ENCODE measurements at regions not wholly inside any gene's neighbourhood (a gene's known extent, or its start where the extent isn't known, plus 50 kb on each side); places are given as distances from the start of the nearest gene placed in this dataset.

DNA sequence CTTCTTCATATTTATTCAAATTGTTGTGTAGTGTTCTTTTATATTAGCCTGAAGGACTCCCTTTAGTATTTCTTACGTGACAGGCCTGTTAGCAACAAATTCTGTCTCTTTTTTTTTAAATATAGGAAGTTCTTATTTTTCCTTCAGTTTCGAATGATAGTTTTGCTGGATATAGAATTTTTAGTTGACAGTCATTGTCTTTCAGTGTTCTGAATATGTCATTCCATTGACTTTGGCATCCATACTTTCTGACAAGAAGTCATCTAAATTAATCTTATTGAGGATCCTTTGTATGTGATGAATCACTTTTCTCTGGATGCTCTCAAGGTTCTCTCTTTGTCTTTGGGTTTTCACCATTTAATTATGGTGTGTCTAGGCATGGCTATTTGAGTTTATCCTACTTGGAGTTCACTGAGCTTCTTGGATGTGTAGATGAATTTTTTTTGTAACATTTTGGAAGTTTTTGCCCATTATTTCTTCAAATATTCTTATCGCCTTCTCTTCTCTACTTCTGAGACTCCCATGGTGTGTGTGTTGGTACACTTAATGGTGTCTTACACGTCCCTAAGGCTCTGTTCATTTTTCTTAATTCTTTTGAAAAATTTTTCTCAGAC, 82.5 kb upstream of the GTSF1L start:
- no peak overlapping the region for H3K9ac ChIP-seq (ENCODE audit: low read length in 5 of 5)
- H3K27me3 ChIP-seq (ENCODE audit: control insufficient read depth in 5 of 5, insufficient read depth in 4 of 5, low read length in 5 of 5): no peaks in the 10 kb centered on the region
- H3K9me3 ChIP-seq (ENCODE audit: control insufficient read depth in 5 of 5, low read length in 5 of 5): peaks cover 4 to 30% (median 19%) of the 10 kb centered on the region in 5 donors
- H3K36me3 ChIP-seq (ENCODE audit: control insufficient read depth in 5 of 5, insufficient read depth in 5 of 5, low read length in 5 of 5): no peaks in the 10 kb centered on the region
- H3K4me1 ChIP-seq (ENCODE audit: control insufficient read depth in 5 of 5, insufficient read depth in 5 of 5, low read length in 5 of 5): no peaks in the 10 kb centered on the region
- no peak overlapping the region for H3K4me3 ChIP-seq (ENCODE audit: low read depth in 1 of 5, low read length in 5 of 5)
- no peak overlapping the region for H3K27ac ChIP-seq (ENCODE audit: low read depth, low read length)

DNA sequence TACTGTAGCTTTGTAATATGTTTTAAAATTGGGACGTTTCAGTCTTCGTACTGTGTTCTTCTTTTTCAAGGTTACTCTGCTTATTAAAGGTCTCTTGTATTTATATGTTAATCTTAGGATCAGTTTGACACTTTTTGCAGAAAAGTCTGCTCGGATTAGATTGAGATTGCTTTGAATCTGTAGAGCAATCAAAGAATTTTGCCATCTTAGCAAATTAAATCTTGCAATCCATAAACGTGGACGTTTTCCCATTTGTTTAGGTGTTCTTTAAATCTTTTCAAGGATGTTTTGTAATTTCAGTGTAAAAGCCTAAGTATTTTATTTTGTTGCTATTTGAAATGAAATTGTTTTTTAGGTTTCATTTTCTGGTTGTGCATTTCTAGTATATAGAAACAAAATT, 78.0 kb upstream of the GTSF1L start:
- Histone ChIP-seq H3K27me3 (ENCODE audit: control insufficient read depth in 5 of 5, insufficient read depth in 4 of 5, low read length in 5 of 5) (peaks cover 0 to 7% (median 2%) of the 10 kb centered on the region in 5 donors), H3K4me1 (ENCODE audit: control insufficient read depth in 5 of 5, insufficient read depth in 5 of 5, low read length in 5 of 5) (no peaks in the 10 kb centered on the region), H3K9ac (ENCODE audit: low read length in 5 of 5) (no peak overlapping the region), H3K4me3 (ENCODE audit: low read depth in 1 of 5, low read length in 5 of 5) (no peak overlapping the region), H3K9me3 (ENCODE audit: control insufficient read depth in 5 of 5, low read length in 5 of 5) (peaks cover 6 to 32% (median 25%) of the 10 kb centered on the region in 5 donors), H3K27ac (ENCODE audit: low read depth, low read length) (no peak overlapping the region), H3K36me3 (ENCODE audit: control insufficient read depth in 5 of 5, insufficient read depth in 5 of 5, low read length in 5 of 5) (no peaks in the 10 kb centered on the region)

DNA sequence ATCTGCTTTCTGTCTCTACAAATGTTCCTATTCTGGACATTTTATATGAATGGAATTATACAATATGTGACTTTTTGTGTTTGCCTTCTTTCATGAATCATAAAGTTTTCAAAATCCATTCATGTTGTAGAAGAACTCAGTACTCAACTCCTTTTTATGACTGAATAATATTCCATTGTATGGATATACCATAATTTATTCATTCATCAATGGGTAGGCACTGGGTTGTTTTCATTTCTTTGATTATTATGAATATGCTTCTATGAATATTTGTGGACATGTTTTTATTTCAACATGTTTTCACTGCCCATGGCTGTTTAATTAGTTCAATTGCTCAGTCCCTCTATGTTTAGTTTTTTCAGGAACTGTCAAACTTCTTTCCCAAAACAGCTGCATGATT, 76.5 kb upstream of the GTSF1L start:
- Histone ChIP-seq H3K27ac (ENCODE audit: low read depth, low read length) (no peak overlapping the region), H3K27me3 (ENCODE audit: control insufficient read depth in 5 of 5, insufficient read depth in 4 of 5, low read length in 5 of 5) (peaks cover 0 to 11% (median 2%) of the 10 kb centered on the region in 5 donors), H3K4me1 (ENCODE audit: control insufficient read depth in 5 of 5, insufficient read depth in 5 of 5, low read length in 5 of 5) (no peaks in the 10 kb centered on the region), H3K9me3 (ENCODE audit: control insufficient read depth in 5 of 5, low read length in 5 of 5) (peaks cover 6 to 22% (median 18%) of the 10 kb centered on the region in 5 donors), H3K4me3 (ENCODE audit: low read depth in 1 of 5, low read length in 5 of 5) (no peak overlapping the region), H3K9ac (ENCODE audit: low read length in 5 of 5) (no peak overlapping the region), H3K36me3 (ENCODE audit: control insufficient read depth in 5 of 5, insufficient read depth in 5 of 5, low read length in 5 of 5) (no peaks in the 10 kb centered on the region)

DNA sequence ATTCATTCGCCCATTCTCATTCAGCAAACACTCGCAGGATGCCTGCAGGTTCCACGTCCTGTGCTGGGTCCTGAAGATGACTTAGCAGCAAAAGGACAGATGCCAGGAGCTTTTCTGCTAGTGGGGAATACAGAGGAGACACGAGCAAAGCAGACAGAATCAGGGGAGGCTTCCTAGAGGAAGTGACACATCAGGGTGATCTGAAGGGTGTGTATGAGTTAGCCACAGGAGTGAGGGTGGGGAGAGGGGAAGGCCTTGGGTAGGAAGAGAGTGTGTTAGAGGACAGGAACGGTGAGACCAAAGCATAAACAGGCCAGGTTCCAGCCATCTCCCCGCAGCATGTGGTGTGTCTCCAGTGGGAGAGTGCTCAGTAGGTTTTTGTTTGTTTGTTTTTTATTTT, 73.4 kb upstream of the GTSF1L start:
- Histone ChIP-seq H3K9ac (ENCODE audit: low read length in 5 of 5) (no peak overlapping the region), H3K4me3 (ENCODE audit: low read depth in 1 of 5, low read length in 5 of 5) (no peak overlapping the region), H3K27me3 (ENCODE audit: control insufficient read depth in 5 of 5, insufficient read depth in 4 of 5, low read length in 5 of 5) (peaks cover 0 to 11% (median 2%) of the 10 kb centered on the region in 5 donors), H3K36me3 (ENCODE audit: control insufficient read depth in 5 of 5, insufficient read depth in 5 of 5, low read length in 5 of 5) (no peaks in the 10 kb centered on the region), H3K4me1 (ENCODE audit: control insufficient read depth in 5 of 5, insufficient read depth in 5 of 5, low read length in 5 of 5) (no peaks in the 10 kb centered on the region), H3K9me3 (ENCODE audit: control insufficient read depth in 5 of 5, low read length in 5 of 5) (peaks cover 5 to 26% (median 17%) of the 10 kb centered on the region in 5 donors), H3K27ac (ENCODE audit: low read depth, low read length) (no peak overlapping the region)

DNA sequence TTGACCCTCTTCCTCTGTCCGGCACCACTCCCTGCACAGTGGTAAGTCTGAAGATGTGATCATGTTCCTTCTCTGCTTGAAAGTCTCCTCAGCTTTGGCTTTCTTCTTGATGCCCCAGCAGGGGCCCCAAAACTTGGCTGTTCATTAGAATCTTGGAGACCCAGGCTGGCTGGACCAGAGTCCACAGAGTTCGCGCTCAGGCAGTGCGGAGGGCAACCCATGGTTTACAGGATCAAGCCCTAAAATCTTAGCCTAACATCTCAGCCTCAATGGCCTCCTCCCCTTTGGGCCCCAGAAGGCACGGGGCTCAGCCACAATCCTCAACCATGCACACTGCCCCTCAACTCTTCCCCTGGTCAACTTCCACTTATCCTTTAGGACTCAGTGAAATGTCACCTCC, 72.9 kb upstream of the GTSF1L start:
- H3K9ac ChIP-seq (ENCODE audit: low read length in 5 of 5): no peak overlapping the region
- H3K27me3 ChIP-seq (ENCODE audit: control insufficient read depth in 5 of 5, insufficient read depth in 4 of 5, low read length in 5 of 5): peaks cover 0 to 11% (median 2%) of the 10 kb centered on the region in 5 donors
- no peak overlapping the region for H3K27ac ChIP-seq (ENCODE audit: low read depth, low read length)
- H3K36me3 ChIP-seq (ENCODE audit: control insufficient read depth in 5 of 5, insufficient read depth in 5 of 5, low read length in 5 of 5): no peaks in the 10 kb centered on the region
- H3K4me3 ChIP-seq (ENCODE audit: low read depth in 1 of 5, low read length in 5 of 5): no peak overlapping the region
- no peaks in the 10 kb centered on the region for H3K4me1 ChIP-seq (ENCODE audit: control insufficient read depth in 5 of 5, insufficient read depth in 5 of 5, low read length in 5 of 5)
- peaks cover 4 to 26% (median 17%) of the 10 kb centered on the region in 5 donors for H3K9me3 ChIP-seq (ENCODE audit: control insufficient read depth in 5 of 5, low read length in 5 of 5)

DNA sequence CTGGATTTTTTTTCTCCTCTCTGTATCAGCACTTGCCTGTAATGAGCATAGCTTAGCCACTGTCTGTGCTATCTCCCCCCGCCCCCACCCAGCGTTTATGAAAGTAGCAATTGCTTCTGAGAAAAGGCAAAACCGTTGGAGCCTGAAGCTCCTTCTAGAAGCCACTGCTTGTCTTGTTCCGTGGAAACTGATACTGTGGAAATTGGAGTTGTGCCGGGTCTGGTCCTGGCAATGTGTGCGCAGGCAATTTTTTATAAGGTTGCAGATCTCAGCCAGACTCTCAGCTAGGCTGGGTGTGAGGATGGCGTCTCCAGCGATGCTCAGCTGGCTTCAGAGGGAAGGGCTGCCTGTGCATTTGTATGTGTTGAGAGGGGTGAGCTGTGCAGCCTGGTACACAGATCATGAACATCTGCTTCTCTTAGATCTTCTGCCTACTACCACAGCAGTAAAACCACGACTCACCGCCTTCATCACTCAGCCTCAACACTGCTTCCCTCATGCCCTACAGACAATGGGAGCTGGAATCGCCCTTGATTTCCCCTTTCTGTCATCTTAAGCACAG, 72.4 kb upstream of the GTSF1L start:
- no peak overlapping the region for H3K4me3 ChIP-seq (ENCODE audit: low read depth in 1 of 5, low read length in 5 of 5)
- H3K4me1 ChIP-seq (ENCODE audit: control insufficient read depth in 5 of 5, insufficient read depth in 5 of 5, low read length in 5 of 5): no peaks in the 10 kb centered on the region
- no peak overlapping the region for H3K9ac ChIP-seq (ENCODE audit: low read length in 5 of 5)

DNA sequence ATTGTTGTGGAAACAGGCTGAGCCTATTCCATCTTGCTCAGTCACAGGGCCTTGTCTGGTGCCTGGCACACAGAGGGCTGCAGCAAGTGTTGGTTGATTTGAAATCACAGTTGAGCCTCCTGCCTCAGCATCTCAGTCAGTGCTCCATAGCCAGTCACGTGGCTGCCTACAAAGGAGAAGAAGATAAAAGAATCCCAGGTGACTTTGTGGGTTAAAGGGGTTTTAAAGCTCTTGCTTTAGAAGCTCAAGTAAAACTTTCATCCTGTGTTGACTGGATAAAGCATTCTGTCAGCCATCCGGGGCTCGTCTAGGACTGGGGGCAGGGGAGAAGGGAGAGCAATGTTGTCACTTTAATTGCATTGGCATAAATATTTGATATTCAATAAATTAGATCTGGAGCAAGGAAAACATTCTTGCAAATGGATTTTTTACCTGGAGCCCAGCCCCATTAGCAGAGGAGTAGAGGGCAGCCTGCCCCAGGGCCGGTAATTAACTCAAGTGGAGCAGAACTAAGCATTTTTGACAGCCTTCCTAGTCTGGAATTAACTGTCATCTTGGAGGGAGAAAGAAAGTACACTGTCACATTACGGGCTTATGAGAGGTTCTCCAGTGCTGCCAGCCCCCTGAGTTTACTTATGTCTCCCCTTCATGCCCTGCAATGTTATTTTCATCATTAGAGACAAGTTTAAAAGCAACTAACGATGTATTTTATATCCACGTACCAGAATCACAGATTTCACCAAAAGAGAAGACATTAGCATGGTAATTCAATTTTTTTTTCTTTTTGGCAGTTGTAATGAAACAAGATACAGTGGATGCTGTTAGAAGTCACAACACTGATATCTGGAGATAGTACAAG, 71.7 kb upstream of the GTSF1L start:
- no peak overlapping the region for H3K27ac ChIP-seq (ENCODE audit: low read depth, low read length)
- H3K4me3 ChIP-seq (ENCODE audit: low read depth in 1 of 5, low read length in 5 of 5): no peak overlapping the region
- H3K9ac ChIP-seq (ENCODE audit: low read length in 5 of 5): no peak overlapping the region
- H3K9me3 ChIP-seq (ENCODE audit: control insufficient read depth in 5 of 5, low read length in 5 of 5): peaks cover 4 to 18% (median 9%) of the 10 kb centered on the region in 5 donors
- peaks cover 0 to 11% (median 2%) of the 10 kb centered on the region in 5 donors for H3K27me3 ChIP-seq (ENCODE audit: control insufficient read depth in 5 of 5, insufficient read depth in 4 of 5, low read length in 5 of 5)
- H3K4me1 ChIP-seq (ENCODE audit: control insufficient read depth in 5 of 5, insufficient read depth in 5 of 5, low read length in 5 of 5): no peaks in the 10 kb centered on the region
- H3K36me3 ChIP-seq (ENCODE audit: control insufficient read depth in 5 of 5, insufficient read depth in 5 of 5, low read length in 5 of 5): no peaks in the 10 kb centered on the region

More for the DNA sequence above, 72.4 kb upstream of the GTSF1L start:
- H3K27ac ChIP-seq (ENCODE audit: low read depth, low read length): no peak overlapping the region
- H3K36me3 ChIP-seq (ENCODE audit: control insufficient read depth in 5 of 5, insufficient read depth in 5 of 5, low read length in 5 of 5): no peaks in the 10 kb centered on the region
- peaks cover 4 to 23% (median 14%) of the 10 kb centered on the region in 5 donors for H3K9me3 ChIP-seq (ENCODE audit: control insufficient read depth in 5 of 5, low read length in 5 of 5)
- peaks cover 0 to 11% (median 2%) of the 10 kb centered on the region in 5 donors for H3K27me3 ChIP-seq (ENCODE audit: control insufficient read depth in 5 of 5, insufficient read depth in 4 of 5, low read length in 5 of 5)

DNA sequence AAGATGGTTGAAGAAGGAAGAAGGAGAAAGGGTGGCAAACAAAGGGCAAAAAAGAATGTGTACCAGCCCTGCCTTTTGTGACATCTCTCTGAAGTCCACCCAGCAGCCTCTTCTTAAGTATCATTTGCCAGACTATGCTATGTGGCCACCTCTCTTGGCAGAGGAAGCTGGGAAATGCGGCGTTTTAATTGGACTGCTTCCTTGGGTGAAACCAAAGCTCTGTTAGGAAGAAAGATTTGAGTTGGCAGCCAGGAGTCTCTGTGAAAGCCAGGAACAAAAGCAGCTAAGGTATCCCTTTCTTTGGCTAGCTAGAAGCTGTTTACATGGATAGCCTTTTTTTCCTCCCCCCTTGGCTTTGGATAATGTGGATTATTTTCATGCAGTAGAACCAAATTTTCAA, 67.5 kb upstream of the GTSF1L start:
- no peak overlapping the region for H3K27ac ChIP-seq (ENCODE audit: low read depth, low read length)

DNA sequence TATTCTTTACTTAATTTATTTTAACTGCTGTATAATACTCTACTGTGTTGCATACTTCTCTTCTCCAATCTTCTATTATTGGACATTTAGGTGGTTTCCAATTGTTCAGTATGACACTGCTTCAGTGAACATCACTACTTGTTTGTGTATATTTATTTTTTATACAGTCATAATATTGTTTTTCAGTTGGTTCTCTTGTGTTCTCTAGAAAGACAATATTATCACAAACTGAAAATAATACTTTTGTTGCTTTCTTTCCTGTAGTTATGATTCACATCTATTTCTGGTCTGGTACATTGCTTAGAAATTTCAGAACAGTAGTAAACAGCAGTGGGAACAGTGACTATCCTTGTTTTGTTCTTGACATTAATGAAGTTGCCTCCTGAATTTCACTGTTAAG, 62.8 kb upstream of the GTSF1L start:
- H3K36me3 ChIP-seq (ENCODE audit: control insufficient read depth in 5 of 5, insufficient read depth in 5 of 5, low read length in 5 of 5): no peaks in the 10 kb centered on the region
- no peak overlapping the region for H3K27ac ChIP-seq (ENCODE audit: low read depth, low read length)
- no peak overlapping the region for H3K9ac ChIP-seq (ENCODE audit: low read length in 5 of 5)
- no peaks in the 10 kb centered on the region for H3K27me3 ChIP-seq (ENCODE audit: control insufficient read depth in 5 of 5, insufficient read depth in 4 of 5, low read length in 5 of 5)
- H3K9me3 ChIP-seq (ENCODE audit: control insufficient read depth in 5 of 5, low read length in 5 of 5): peaks cover 0 to 8% (median 6%) of the 10 kb centered on the region in 5 donors
- no peaks in the 10 kb centered on the region for H3K4me1 ChIP-seq (ENCODE audit: control insufficient read depth in 5 of 5, insufficient read depth in 5 of 5, low read length in 5 of 5)
- H3K4me3 ChIP-seq (ENCODE audit: low read depth in 1 of 5, low read length in 5 of 5): no peak overlapping the region

More for the DNA sequence above, 67.5 kb upstream of the GTSF1L start:
- H3K9ac ChIP-seq (ENCODE audit: low read length in 5 of 5): no peak overlapping the region
- H3K4me3 ChIP-seq (ENCODE audit: low read depth in 1 of 5, low read length in 5 of 5): no peak overlapping the region
- no peaks in the 10 kb centered on the region for H3K4me1 ChIP-seq (ENCODE audit: control insufficient read depth in 5 of 5, insufficient read depth in 5 of 5, low read length in 5 of 5)
- peaks cover 0 to 2% (median 0%) of the 10 kb centered on the region in 5 donors for H3K27me3 ChIP-seq (ENCODE audit: control insufficient read depth in 5 of 5, insufficient read depth in 4 of 5, low read length in 5 of 5)
- H3K9me3 ChIP-seq (ENCODE audit: control insufficient read depth in 5 of 5, low read length in 5 of 5): peaks cover 0 to 14% (median 10%) of the 10 kb centered on the region in 5 donors
- no peaks in the 10 kb centered on the region for H3K36me3 ChIP-seq (ENCODE audit: control insufficient read depth in 5 of 5, insufficient read depth in 5 of 5, low read length in 5 of 5)

DNA sequence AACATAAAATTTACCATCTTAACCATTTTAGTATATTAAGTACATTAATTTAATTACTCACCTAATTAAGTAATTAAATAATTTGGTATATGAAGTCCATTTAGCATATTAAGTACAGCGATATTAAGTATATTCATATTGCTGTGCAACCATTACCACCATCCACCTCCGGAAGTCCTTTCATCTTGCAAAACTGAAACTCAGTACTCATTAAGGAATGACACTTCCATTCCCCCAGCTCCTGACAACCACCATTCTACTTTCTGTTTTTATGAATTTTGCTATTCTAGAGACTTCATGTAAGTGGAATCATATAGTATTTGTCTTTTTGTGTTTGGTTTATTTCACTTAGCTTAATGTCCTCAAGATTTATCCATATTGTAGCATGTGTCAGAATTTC, 61.1 kb upstream of the GTSF1L start:
- Histone ChIP-seq H3K4me3 (ENCODE audit: low read depth in 1 of 5, low read length in 5 of 5) (no peak overlapping the region), H3K27me3 (ENCODE audit: control insufficient read depth in 5 of 5, insufficient read depth in 4 of 5, low read length in 5 of 5) (no peaks in the 10 kb centered on the region), H3K27ac (ENCODE audit: low read depth, low read length) (no peak overlapping the region), H3K4me1 (ENCODE audit: control insufficient read depth in 5 of 5, insufficient read depth in 5 of 5, low read length in 5 of 5) (no peaks in the 10 kb centered on the region), H3K9ac (ENCODE audit: low read length in 5 of 5) (no peak overlapping the region), H3K9me3 (ENCODE audit: control insufficient read depth in 5 of 5, low read length in 5 of 5) (peaks cover 0 to 8% (median 6%) of the 10 kb centered on the region in 5 donors), H3K36me3 (ENCODE audit: control insufficient read depth in 5 of 5, insufficient read depth in 5 of 5, low read length in 5 of 5) (no peaks in the 10 kb centered on the region)

Data from subcutaneous abdominal adipose tissue (tissue), 5 donors.